ENCODE measurements at regions not wholly inside any gene's neighbourhood (a gene's known extent, or its start where the extent isn't known, plus 50 kb on each side); places are given as distances from the start of the nearest gene placed in this dataset.
"Not testable (repeated sequence)": the region's sequence is repeated elsewhere in the genome, so short reads cannot be mapped to it uniquely, and the experiment has no call there.

GRCh38 chr18:78240627-78241252 is 738.9 kb upstream of the SALL3 start:
- DNase-seq, result no peak

DNA sequence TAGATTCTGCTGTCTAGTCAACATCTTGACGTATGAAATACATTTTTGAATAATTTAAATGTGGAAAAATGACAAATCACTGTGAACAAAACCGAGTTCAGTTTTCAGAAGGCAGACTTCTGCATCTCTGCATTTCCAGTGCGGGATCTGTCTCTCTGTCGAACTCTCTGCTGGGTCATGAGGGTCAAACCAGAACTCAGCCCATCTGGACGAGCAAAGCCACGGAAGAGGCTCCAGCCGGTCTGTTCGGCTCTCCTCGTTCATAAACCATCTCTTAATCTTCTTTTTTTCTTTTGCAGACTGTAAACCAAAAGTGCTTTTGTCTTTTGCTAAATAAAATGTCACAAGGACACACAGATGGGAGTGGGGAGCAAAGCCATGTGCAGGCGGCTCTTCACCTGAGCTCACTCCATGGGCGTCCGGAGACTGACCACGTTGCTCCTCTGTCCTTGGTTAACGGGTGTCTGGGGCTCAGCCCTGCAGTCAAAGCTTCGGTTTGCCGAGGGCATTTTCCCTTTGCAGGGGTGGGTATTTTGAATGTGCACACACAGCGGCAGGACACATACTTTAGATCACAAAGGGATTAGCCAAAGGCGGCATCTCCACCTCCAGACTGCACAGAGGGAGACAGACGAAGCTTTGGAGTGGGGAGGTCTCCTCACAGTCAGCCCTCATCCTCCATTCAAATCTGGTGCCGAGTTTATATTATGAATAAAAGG is 737.9 kb upstream of the SALL3 start:
- no peak for DNase-seq

DNA sequence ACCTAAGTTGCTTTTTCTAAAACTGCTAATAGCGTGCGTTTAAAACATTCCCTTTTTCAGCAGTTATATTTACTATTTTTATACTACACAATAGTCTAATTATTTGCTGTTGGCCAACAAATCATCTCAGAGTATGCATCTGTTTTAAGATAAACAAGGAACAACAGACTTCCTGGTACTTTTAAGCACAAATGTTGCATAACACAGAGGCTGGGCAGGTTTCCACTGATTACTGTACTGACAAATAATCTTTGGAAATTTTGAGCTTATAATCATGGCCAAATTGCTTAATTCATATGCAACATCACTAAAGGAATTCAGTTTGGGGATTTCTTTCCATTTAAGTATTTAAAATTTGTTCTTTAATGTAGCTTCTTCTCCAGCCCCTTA is 737.4 kb upstream of the SALL3 start:
- no peak for DNase-seq

GRCh38 chr18:78242806-78243205 is 736.8 kb upstream of the SALL3 start:
- DNase-seq, result no peak

DNA sequence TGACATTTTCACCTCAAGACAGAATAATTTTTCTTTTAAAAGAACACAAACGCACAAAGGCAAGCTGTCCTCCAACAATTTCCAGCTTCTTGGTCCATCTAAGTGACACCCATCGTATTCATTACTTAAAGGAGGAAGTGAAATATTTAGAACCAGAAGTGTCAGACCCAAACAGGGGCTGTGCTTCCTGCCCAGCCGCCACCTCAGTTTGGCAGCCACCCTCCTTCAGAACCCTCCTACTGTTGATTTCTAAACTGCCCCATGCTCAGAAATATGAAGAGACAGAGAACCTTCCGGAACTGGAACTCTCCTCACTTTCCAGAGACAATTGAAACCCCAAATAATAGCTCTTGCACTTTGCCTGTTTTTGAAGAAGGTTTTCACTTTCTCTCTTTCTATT is 734.8 kb upstream of the SALL3 start:
- no peak for DNase-seq

GRCh38 chr18:78245451-78245850 is 734.2 kb upstream of the SALL3 start:
- no peak for DNase-seq

DNA sequence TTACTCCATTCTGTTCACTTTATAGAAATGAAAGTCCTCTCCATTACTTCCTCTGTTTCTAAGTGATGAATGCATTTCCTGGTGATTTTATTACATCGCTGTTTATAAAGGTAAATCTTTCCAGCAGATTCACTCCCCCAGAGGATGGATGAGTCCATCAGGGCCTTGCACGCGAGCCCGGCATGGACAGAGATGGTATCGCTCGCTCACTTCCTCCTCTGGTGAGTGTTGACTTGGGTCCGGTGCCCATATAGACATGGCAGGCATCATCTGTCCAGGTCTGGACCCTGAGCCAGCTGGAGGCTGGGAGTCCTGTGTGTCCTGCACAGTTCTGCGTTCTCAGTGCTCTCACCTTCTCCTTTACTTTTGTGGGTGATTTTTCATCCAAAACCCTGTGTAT is 733.6 kb upstream of the SALL3 start:
- no peak for DNase-seq

- no peak for DNase-seq
Measured at GRCh38 chr18:78246588-78246987, 733.0 kb upstream of the SALL3 start.

- no peak for DNase-seq
Measured at GRCh38 chr18:78247615-78248289, 731.9 kb upstream of the SALL3 start.

GRCh38 chr18:78255013-78255412 is 724.6 kb upstream of the SALL3 start:
- DNase-seq, result no peak

- DNase-seq, result no peak
Measured at GRCh38 chr18:78268226-78268988, 711.2 kb upstream of the SALL3 start.

DNA sequence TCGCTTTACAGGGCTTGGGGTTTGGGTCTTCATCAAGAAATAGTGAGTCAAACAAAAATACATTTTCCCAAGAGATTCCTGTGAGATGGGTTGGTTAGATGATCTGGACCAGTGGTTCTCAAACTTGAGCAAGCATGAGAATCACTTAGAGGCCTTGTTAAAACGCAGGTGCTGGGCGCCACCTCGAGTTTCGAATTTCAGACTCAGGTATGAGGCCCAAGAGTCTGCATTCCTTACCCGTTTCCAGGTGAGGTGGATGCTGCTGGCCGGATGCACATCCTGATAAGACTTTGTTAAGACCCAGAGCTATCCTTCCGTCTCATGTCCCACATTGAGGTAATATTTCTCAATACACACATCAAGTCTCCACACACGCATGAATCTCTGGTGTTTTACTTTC is 707.8 kb upstream of the SALL3 start:
- DNase-seq, result no peak

- no peak for DNase-seq
Measured at GRCh38 chr18:78273876-78274275, 705.7 kb upstream of the SALL3 start.

- DNase-seq, result not testable (repeated sequence)
Measured at GRCh38 chr18:78283425-78283824, 696.2 kb upstream of the SALL3 start.

DNA sequence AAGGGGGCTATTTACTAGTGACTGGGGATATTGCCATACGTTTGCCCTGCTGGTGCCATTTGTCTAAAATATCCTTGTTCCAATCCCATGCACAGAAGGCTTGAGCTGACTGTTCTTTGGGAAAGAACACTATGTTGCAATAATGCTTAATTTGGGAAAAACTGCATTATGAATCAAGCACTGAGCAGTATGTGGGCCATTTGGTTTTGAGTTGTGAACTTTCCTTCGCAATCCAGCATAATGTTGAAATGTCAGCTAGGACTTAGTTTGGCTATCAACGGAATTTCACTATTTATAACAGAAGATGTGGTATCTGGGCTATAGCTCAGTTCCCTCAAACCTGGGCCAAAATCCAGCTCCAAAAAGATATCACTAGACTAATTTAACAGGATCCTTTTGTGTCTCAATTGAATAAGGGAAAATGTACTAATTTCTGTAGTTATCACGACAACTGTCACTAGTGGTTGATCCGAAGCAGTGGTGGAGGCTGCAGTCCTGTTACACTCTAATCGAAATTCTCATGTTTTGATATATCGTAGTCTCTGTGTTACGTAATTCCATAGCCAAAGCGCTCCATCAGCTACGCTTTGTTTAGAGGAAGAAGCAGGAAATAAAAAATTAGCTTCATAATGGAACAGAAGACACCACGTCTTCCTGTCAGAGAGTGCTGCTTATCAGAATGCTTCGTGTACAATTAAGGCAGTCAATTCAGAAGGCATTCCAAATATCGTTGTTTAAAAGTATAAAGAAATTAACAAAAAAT is 686.8 kb upstream of the SALL3 start:
- no peak for DNase-seq

DNA sequence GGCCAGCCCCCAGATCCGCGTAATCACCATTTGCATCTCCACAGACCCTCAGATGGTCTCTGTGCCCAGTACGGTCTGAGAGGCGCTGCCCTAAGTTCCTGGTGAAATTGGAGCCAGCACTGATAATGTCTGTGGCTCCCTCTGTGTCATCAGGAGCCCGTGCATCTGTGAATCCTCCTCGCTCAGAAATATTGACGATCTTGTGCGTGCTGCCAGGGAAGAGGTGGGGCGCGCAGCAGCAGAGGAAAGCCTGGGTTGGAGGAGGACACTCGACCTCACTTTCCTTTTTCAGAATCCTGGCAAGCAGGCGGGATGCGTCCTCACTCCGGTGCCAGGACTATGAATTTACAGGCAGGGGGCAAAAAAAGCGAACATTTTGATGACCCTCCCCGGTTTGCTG is 686.1 kb upstream of the SALL3 start:
- DNase-seq, result no peak

DNA sequence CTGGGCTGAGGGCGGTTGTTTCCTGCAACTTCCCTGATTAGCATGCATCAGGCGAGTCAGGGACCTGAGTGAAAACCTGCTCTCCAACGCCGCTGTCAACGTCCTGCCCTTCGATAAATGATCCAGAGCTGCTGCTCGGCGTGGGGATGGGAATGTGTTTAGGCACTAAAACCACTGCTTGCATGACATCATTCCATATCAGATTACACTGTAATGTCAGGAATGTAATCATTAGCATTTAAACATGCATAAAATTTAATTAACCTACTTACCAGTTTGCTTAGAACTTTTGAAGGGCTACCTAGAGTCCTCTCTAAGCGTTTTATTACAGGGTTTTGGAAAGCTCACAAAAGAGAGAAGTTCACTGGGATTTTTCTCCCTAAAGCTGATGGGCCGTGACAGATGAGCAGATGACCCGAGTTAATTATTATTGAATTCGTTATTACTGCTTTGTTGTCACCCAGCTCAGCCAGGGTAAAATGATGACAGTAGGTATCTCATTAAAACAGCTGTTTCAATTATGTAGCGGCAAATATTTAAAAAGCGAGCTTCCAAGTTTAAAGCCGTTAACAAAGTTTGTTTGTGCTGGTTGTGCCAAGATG is 685.6 kb upstream of the SALL3 start:
- no peak for DNase-seq

DNA sequence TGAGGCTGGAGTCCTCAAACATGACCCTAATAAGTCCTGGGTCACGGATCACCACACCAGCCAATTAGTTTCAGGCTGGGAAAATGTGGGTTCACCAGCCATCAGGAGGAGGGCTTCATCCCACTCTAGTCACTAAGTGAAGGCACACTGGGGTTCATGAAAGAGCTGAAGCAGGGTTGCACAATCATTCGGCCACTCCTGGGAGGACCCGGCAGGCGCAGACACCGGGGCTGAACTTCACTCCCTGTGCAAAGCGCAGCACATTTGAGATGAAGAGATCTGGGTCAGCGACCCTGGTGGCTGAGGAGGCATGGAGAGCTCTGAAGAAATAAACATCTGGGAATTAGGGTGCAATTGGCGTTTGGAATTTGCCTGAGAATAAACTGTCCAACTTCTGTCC is 684.4 kb upstream of the SALL3 start:
- DNase-seq, result no peak

GRCh38 chr18:78296166-78296565 is 683.5 kb upstream of the SALL3 start:
- DNase-seq, result no peak

- no peak for DNase-seq
Measured at GRCh38 chr18:78297048-78297447, 682.6 kb upstream of the SALL3 start.

DNA sequence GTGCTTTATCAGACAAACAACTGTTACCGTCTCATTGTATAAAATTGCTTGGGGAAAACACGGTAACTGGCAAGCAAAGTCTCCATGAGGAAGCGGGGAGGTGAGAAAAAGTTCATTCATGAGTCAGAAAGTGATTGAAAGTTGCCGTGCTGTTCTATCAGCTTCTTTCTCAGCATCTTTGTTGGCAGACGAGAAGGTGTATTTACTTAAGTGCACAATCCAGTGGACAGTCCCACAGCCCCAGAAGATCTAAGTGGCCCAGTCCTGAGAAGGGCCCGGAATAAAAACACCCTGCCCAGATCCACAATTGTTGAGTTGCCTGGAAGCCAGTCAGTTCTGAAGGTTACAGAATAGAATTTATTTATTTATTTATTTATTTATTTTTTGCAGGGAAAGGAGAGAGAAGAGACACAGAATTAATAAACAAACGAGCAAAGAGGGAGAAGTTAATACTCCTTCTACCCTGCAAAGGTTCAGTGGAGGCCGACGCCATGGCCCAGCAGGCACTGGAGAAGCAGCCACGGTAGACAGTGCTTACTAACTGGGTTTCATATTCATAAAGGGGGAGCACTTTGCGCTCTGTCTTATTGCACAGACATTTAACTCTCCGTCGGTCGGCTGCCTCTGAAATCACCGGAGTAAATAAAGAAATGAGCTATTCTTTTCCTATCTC is 676.0 kb upstream of the SALL3 start:
- no peak for DNase-seq

Data from bone marrow (tissue), 2 donors.